Uterus (tissue), 2 donors: ENCODE measurements at regions not wholly inside any gene's neighbourhood (a gene's known extent, or its start where the extent isn't known, plus 50 kb on each side); places are given as distances from the start of the nearest gene placed in this dataset.

Source experiments
- CTCF ChIP-seq, 4 experiments: fragments of 200-600 bp in 2 of 4; fragments of 450-650 bp in 2 of 4; sonication (generic) in 2 of 4; IDR thresholded peaks; one replicate each; pipeline ENCODE4 v1.5.1; 2016 to 2019; ENCODE audit warnings: antibody characterized with exemption in 4 of 4, mild to moderate bottlenecking in 2 of 4, moderate library complexity in 1 of 4
- POLR2A ChIP-seq, 2 donors: fragments of 450-650 bp; IDR thresholded peaks; one replicate each; pipeline ENCODE4 v1.6.1; 2016; ENCODE audit warnings: antibody characterized with exemption in 2 of 2, mild to moderate bottlenecking in 1 of 2, moderate library complexity in 1 of 2

GRCh38 chr7:155998328-155998691, 186.0 kb upstream of the SHH start:
- TF ChIP-seq CTCF (IDR thresholded peaks at IDR 0.05) (no peak), POLR2A (IDR thresholded peaks at IDR 0.05) (no peak)
